ENCODE measurements at regions not wholly inside any gene's neighbourhood (a gene's known extent, or its start where the extent isn't known, plus 50 kb on each side); places are given as distances from the start of the nearest gene placed in this dataset.

- no peaks in the 10 kb centered on the region for H4K20me1 ChIP-seq (ENCODE audit: insufficient read depth, low read length)
- WGBS (ENCODE audit: low lambda C conversion rate), result 23% methylated on average over 9 of the region's 10 CpGs
- H3K9me3 ChIP-seq (ENCODE audit: low read length), result no peaks in the 10 kb centered on the region
- intact Hi-C loops (cut with micrococcal nuclease; ENCODE audit: unreplicated experiment) (no loop called here), in situ Hi-C loops (cut with HindIII; ENCODE audit: extremely low pct_ligation_motif_present, low pct_unique_long_range_greater_than_20kb) (no loop called here)
- TF ChIP-seq ESRRA (CRISPR knock-in tag; IDR thresholded peaks at IDR 0.05; ENCODE audit: low read depth) (no peak), ZNF232 (CRISPR knock-in tag; IDR thresholded peaks at IDR 0.05; ENCODE audit: borderline replicate concordance) (no peak), RFXANK (CRISPR knock-in tag; IDR thresholded peaks at IDR 0.05) (no peak)
- no peaks in the 10 kb centered on the region for H3K79me2 ChIP-seq (ENCODE audit: insufficient read depth, low read length)
- no peak overlapping the region for H3K9ac ChIP-seq (ENCODE audit: insufficient read depth, low read depth, low read length)
- BruUV-seq (replicated peaks), result no TSS peak
- DNase-seq (ENCODE audit: low spot score) (no peak), FAIRE-seq (no peak), ATAC-seq (no peak)
- H2AFZ ChIP-seq (ENCODE audit: low read length), result no peak overlapping the region
- H3K27me3 ChIP-seq (ENCODE audit: control insufficient read depth in 1 of 2, insufficient read depth in 2 of 2, low read length in 2 of 2), result peaks cover 4 to 17% of the 10 kb centered on the region in 2 experiments; a peak in 3 of 5 replicates
- no peaks in the 10 kb centered on the region for H3K36me3 ChIP-seq (replicated peaks in 1 of 2; ENCODE audit: control insufficient read depth in 1 of 2, insufficient read depth in 2 of 2, low read length in 2 of 2)
- no peak overlapping the region for H3K4me2 ChIP-seq (ENCODE audit: low read depth, low read length)
- no peak overlapping the region for H3K27ac ChIP-seq (ENCODE audit: extremely low read length, insufficient read depth, low read length)
- no peak overlapping the region for H3K4me3 ChIP-seq (replicated peaks in 1 of 3; ENCODE audit: insufficient read depth in 1 of 3, low read depth in 2 of 3, low read length in 3 of 3)
- ChIA-PET CTCF (ENCODE audit: low intra/inter-chr PET ratio, low total read pairs) (no interaction called here), POLR2A (no interaction called here)
- H3K4me1 ChIP-seq (ENCODE audit: insufficient read depth, low read length), result no peaks in the 10 kb centered on the region
Observed at GRCh38 chr11:134542401-134543165, 130.5 kb upstream of the B3GAT1 start.

- FAIRE-seq, result no peak
- no peak for TF ChIP-seq ATAD3A (CRISPR knock-in tag; IDR thresholded peaks at IDR 0.05)
- TF ChIP-seq ZNF30 (CRISPR knock-in tag; IDR thresholded peaks at IDR 0.05), result no peak
- no peak for TF ChIP-seq ZNF512B (CRISPR knock-in tag; IDR thresholded peaks at IDR 0.05; ENCODE audit: borderline replicate concordance)
- TF ChIP-seq CTCF (CRISPR knock-in tag; IDR thresholded peaks at IDR 0.05), result no peak
- no peak for TF ChIP-seq ZNF496 (CRISPR knock-in tag; IDR thresholded peaks at IDR 0.05; ENCODE audit: insufficient replicate concordance)
- no peak for TF ChIP-seq NFYC (CRISPR knock-in tag; IDR thresholded peaks at IDR 0.05)
- no peak for TF ChIP-seq NFE2 (CRISPR knock-in tag; IDR thresholded peaks at IDR 0.05)
- TF ChIP-seq ATF6 (CRISPR knock-in tag; conservative IDR thresholded peaks at IDR 0.05), result no peak
- no peak for TF ChIP-seq RBAK (CRISPR knock-in tag; IDR thresholded peaks at IDR 0.05)
Observed at GRCh38 chr11:134541951-134542350, 129.9 kb upstream of the B3GAT1 start.

More at GRCh38 chr11:134541951-134542350, 129.9 kb upstream of the B3GAT1 start:
- no peak overlapping the region for H3K4me3 ChIP-seq (replicated peaks in 1 of 3; ENCODE audit: insufficient read depth in 1 of 3, low read depth in 2 of 3, low read length in 3 of 3)
- H3K79me2 ChIP-seq (ENCODE audit: insufficient read depth, low read length), result no peaks in the 10 kb centered on the region
- ATAC-seq (no peak), DNase-seq (ENCODE audit: low spot score) (no peak)
- intact Hi-C loops (cut with micrococcal nuclease; ENCODE audit: unreplicated experiment) (no loop called here), in situ Hi-C loops (cut with HindIII; ENCODE audit: extremely low pct_ligation_motif_present, low pct_unique_long_range_greater_than_20kb) (no loop called here)
- ChIA-PET POLR2A (no interaction called here), CTCF (ENCODE audit: low intra/inter-chr PET ratio, low total read pairs) (no interaction called here)
- H3K27me3 ChIP-seq (ENCODE audit: control insufficient read depth in 1 of 2, insufficient read depth in 2 of 2, low read length in 2 of 2), result peaks cover 4 to 21% of the 10 kb centered on the region in 2 experiments; a peak in 3 of 5 replicates
- no TSS peak for BruUV-seq (replicated peaks)
- no peaks in the 10 kb centered on the region for H3K36me3 ChIP-seq (replicated peaks in 1 of 2; ENCODE audit: control insufficient read depth in 1 of 2, insufficient read depth in 2 of 2, low read length in 2 of 2)
- no peak overlapping the region for H2AFZ ChIP-seq (ENCODE audit: low read length)
- no peaks in the 10 kb centered on the region for H3K9me3 ChIP-seq (ENCODE audit: low read length)
- H4K20me1 ChIP-seq (ENCODE audit: insufficient read depth, low read length), result no peaks in the 10 kb centered on the region
- H3K4me2 ChIP-seq (ENCODE audit: low read depth, low read length), result no peak overlapping the region
- WGBS (ENCODE audit: low lambda C conversion rate), result 47% methylated on average over 2 of the region's 4 CpGs
- no peaks in the 10 kb centered on the region for H3K4me1 ChIP-seq (ENCODE audit: insufficient read depth, low read length)
- H3K9ac ChIP-seq (ENCODE audit: insufficient read depth, low read depth, low read length), result no peak overlapping the region
- no peak overlapping the region for H3K27ac ChIP-seq (ENCODE audit: extremely low read length, insufficient read depth, low read length)
